Nephron progenitor cell (in vitro differentiated cells): ENCODE measurements at regions not wholly inside any gene's neighbourhood (a gene's known extent, or its start where the extent isn't known, plus 50 kb on each side); places are given as distances from the start of the nearest gene placed in this dataset.

Source experiments
- DNase-seq: peaks from one replicate; pipeline ENCODE4 v3.0.0; 2021
- H3K27ac Mint-ChIP-seq: 2 replicates; pipeline ENCODE4 v1.8.0; 2021; ENCODE audit warnings: mild to moderate bottlenecking, moderate library complexity, mixed read lengths
- H3K27me3 Mint-ChIP-seq: 2 replicates; pipeline ENCODE4 v1.8.0; 2021; ENCODE audit warnings: mild to moderate bottlenecking, low read depth, mixed read lengths; ENCODE audit not compliant: poor library complexity
- H3K36me3 Mint-ChIP-seq: 2 replicates; pipeline ENCODE4 v1.8.0; 2021; ENCODE audit warnings: low read depth, mixed read lengths
- H3K4me1 Mint-ChIP-seq: 2 replicates; pipeline ENCODE4 v1.8.0; 2021; ENCODE audit warnings: mixed read lengths
- H3K4me3 Mint-ChIP-seq: 2 replicates; pipeline ENCODE4 v1.8.0; 2021; ENCODE audit warnings: mild to moderate bottlenecking, moderate library complexity, mixed read lengths
- H3K9me3 Mint-ChIP-seq: 2 replicates; pipeline ENCODE4 v1.8.0; 2021; ENCODE audit warnings: mild to moderate bottlenecking, moderate library complexity, mixed read lengths
- CTCF ChIP-seq: fragments of 200-600 bp; sonication (generic); IDR thresholded peaks from 2 replicates; pipeline ENCODE4 v1.5.0; 2021; ENCODE audit warnings: antibody characterized with exemption

- Mint-ChIP-seq H3K36me3 (no peaks in the 10 kb centered on the region), H3K4me1 (peaks cover 4% of the 10 kb centered on the region), H3K9me3 (peaks cover 9% of the 10 kb centered on the region), H3K27me3 (peaks cover 6% of the 10 kb centered on the region), H3K27ac (no peak overlapping the region), H3K4me3 (no peak overlapping the region)
- DNase-seq, result no peak
- no peak for TF ChIP-seq CTCF
Measured at GRCh38 chr7:47221826-47222225, 360.1 kb downstream of the TNS3 start.

- peaks cover 6% of the 10 kb centered on the region for H3K27me3 Mint-ChIP-seq
- H3K9me3 Mint-ChIP-seq, result peaks cover under 1% of the 10 kb centered on the region
- TF ChIP-seq CTCF, result no peak
- H3K36me3 Mint-ChIP-seq, result no peaks in the 10 kb centered on the region
- no peak for DNase-seq
- H3K4me3 Mint-ChIP-seq, result no peak overlapping the region
- H3K27ac Mint-ChIP-seq, result no peak overlapping the region
- H3K4me1 Mint-ChIP-seq, result peaks cover 4% of the 10 kb centered on the region
Measured at GRCh38 chr7:47218378-47219176, 363.3 kb downstream of the TNS3 start.

DNA sequence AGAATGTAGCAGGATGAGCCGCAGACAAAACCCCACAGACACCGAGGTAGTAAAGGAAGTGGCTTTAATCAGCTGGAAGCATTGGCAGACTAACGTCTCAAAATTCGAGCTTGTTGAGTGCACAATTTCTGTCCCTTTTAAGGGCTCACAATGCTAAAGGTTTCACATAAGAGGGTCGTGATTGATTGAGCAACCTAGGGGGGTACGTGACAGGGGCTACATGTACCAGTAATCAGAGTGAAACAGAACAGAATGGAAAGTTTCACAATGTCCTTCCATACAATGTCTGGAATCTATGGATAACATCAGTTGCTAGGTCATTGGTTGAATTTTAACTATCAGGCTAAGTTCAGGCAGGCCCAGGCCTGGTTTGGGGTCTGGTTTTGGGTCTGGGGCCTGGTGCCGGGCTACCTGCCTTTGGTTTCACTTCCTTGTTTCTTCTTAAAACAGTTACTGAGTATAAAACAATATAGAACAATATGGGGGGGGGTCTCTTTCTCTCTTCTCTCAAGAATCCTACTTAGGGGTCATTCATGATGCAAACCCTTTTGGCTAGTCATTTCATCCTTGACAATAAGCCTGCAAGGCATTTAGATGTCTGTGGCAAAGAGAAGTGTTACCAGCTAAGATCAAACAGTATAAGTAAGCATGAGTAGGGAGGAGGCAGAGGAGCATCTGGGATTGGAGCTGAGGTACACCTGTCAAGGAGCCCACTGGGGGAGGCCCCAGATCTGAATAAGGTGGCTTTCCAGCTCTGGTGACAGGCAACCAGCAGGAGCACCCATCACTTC is 364.1 kb downstream of the TNS3 start:
- H3K36me3 Mint-ChIP-seq, result no peaks in the 10 kb centered on the region
- H3K4me3 Mint-ChIP-seq, result no peak overlapping the region
- no peak overlapping the region for H3K27ac Mint-ChIP-seq
- no peak for TF ChIP-seq CTCF
- peaks cover 6% of the 10 kb centered on the region for H3K27me3 Mint-ChIP-seq
- H3K9me3 Mint-ChIP-seq, result no peaks in the 10 kb centered on the region
- DNase-seq, result no peak
- peaks cover 4% of the 10 kb centered on the region for H3K4me1 Mint-ChIP-seq

DNA sequence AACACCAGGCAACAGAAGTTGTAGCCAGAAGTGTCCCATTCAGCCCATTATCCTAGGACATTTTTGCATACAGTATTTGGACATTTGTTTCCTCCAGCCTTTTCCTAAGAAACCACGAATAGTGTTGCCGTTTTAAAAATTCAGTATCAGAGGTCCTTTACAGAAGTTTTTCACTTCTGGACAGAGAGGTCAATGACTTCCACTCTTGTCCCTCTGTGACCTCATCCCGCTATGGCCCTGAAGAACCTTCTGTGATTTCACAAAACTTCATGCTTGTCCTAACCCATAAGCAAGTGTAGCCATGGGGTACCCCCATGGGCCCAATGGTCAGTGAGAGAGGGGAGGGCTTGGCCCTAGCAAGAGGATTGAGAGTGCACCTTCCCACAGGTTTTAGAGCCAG is 364.8 kb downstream of the TNS3 start:
- no peak for DNase-seq

DNA sequence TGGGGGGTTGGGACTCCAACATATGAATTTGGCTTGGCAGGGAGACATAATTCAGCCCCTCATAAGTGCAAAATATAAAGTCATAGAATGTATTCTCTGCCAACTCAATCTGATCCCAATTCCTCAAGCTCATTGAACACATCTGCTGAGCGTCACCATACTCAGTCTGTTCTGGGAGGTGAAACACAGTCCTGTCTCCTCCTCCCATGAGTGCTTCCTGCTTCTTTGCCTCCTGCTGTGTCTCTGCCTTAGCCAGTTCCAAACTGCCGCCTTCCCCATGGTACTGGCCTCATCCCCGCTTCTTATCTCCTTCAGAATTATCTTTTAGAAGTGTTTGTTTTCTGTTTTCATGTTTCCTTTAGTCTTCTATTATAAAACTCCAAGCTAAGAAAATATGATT is 365.5 kb downstream of the TNS3 start:
- no peak for TF ChIP-seq CTCF
- no peak overlapping the region for H3K4me3 Mint-ChIP-seq
- peaks cover 7% of the 10 kb centered on the region for H3K27me3 Mint-ChIP-seq
- no peak for DNase-seq
- no peaks in the 10 kb centered on the region for H3K36me3 Mint-ChIP-seq
- peaks cover 14% of the 10 kb centered on the region for H3K4me1 Mint-ChIP-seq
- no peaks in the 10 kb centered on the region for H3K9me3 Mint-ChIP-seq
- H3K27ac Mint-ChIP-seq, result no peak overlapping the region

More for the DNA sequence above, 364.8 kb downstream of the TNS3 start:
- peaks cover 6% of the 10 kb centered on the region for H3K27me3 Mint-ChIP-seq
- peaks cover 8% of the 10 kb centered on the region for H3K4me1 Mint-ChIP-seq
- no peak overlapping the region for H3K27ac Mint-ChIP-seq
- no peak for TF ChIP-seq CTCF
- no peaks in the 10 kb centered on the region for H3K9me3 Mint-ChIP-seq
- H3K4me3 Mint-ChIP-seq, result no peak overlapping the region
- no peaks in the 10 kb centered on the region for H3K36me3 Mint-ChIP-seq
